IMR-90 (cell line): ENCODE measurements at regions not wholly inside any gene's neighbourhood (a gene's known extent, or its start where the extent isn't known, plus 50 kb on each side); places are given as distances from the start of the nearest gene placed in this dataset.

Source experiments
- ATAC-seq: fragments of 200-7000 bp; cut with Tn5 transposase; 2 replicates; pipeline ENCODE4 v1.9.1; 2020; ENCODE audit warnings: low read depth, mild to moderate bottlenecking, moderate library complexity
- BruUV-seq: library from RNA; stranded (reverse); fragments of 400-500 nt; replicated peaks from 2 replicates; lab custom pipeline; 2021; lab: Mats Ljungman, UMichigan
- CTCF ChIA-PET: fragments of 300-600 bp; formaldehyde crosslinking; extraction: SDS; loops from one replicate; lab custom pipeline; 2021; ENCODE audit warnings: antibody characterized with exemption; lab: Yijun Ruan, JAX
- POLR2A ChIA-PET: fragments of 300-600 bp; sonication (Branson Sonifier 250); formaldehyde crosslinking; loops from one replicate; lab custom pipeline; 2022; ENCODE audit warnings: antibody characterized with exemption; ENCODE audit not compliant: unreplicated experiment; lab: Charles Lee
- DNase-seq: peaks from one replicate; pipeline ENCODE4 v3.0.0; 2013
- H2AFZ ChIP-seq: replicated peaks from 2 replicates; pipeline ENCODE3; 2013; ENCODE audit warnings: low read length, mild to moderate bottlenecking; ENCODE audit not compliant: poor library complexity
- H2AK5ac ChIP-seq: 2 replicates; pipeline ENCODE4 v1.6.1; 2013; ENCODE audit warnings: low read depth, low read length, inconsistent platforms
- H2AK9ac ChIP-seq: replicated peaks from 2 replicates; pipeline ENCODE3; 2013; ENCODE audit warnings: mild to moderate bottlenecking, low read depth, low read length, moderate library complexity; ENCODE audit not compliant: poor library complexity
- H2BK120ac ChIP-seq: 2 replicates; pipeline ENCODE4 v1.6.1; 2013; ENCODE audit warnings: low read depth, low read length, inconsistent platforms
- H2BK15ac ChIP-seq: 3 replicates; pipeline ENCODE4 v1.6.1; 2013; ENCODE audit warnings: low read depth, low read length, inconsistent platforms
- H2BK20ac ChIP-seq: 2 replicates; pipeline ENCODE4 v1.6.1; 2013; ENCODE audit warnings: low read depth, mild to moderate bottlenecking, inconsistent platforms, low read length, moderate library complexity
- H2BK5ac ChIP-seq: 2 replicates; pipeline ENCODE4 v1.6.1; 2013; ENCODE audit warnings: mild to moderate bottlenecking, low read depth, low read length, inconsistent platforms; ENCODE audit not compliant: poor library complexity, severe bottlenecking
- H3K14ac ChIP-seq: replicated peaks from 2 replicates; pipeline ENCODE4 v1.6.1; 2013; ENCODE audit warnings: low read depth, low read length, inconsistent platforms
- H3K18ac ChIP-seq: 2 replicates; pipeline ENCODE4 v1.6.1; 2013; ENCODE audit warnings: low read depth, low read length, control low read depth
- H3K23ac ChIP-seq: 2 replicates; pipeline ENCODE4 v1.6.1; 2013; ENCODE audit warnings: low read depth, low read length, inconsistent platforms
- H3K27ac ChIP-seq: 2 replicates; pipeline ENCODE4 v1.5.1; 2013; ENCODE audit warnings: mild to moderate bottlenecking, control low read depth, low read length; ENCODE audit not compliant: insufficient read depth
- H3K27me3 ChIP-seq: 2 replicates; pipeline ENCODE4 v1.6.1; 2013; ENCODE audit warnings: low read length; ENCODE audit not compliant: control insufficient read depth, insufficient read depth
- H3K36me3 ChIP-seq: 2 replicates; pipeline ENCODE4 v1.6.1; 2013; ENCODE audit warnings: low read length, mixed read lengths; ENCODE audit not compliant: control insufficient read depth, insufficient read depth
- H3K4ac ChIP-seq: 2 replicates; pipeline ENCODE4 v1.6.1; 2013; ENCODE audit warnings: low read depth, low read length, inconsistent platforms
- H3K4me1 ChIP-seq: 2 replicates; pipeline ENCODE4 v1.6.1; 2013; ENCODE audit warnings: low read length, mixed read lengths; ENCODE audit not compliant: control insufficient read depth, insufficient read depth
- H3K4me2 ChIP-seq: 2 replicates; pipeline ENCODE4 v1.6.1; 2013; ENCODE audit warnings: low read depth, mild to moderate bottlenecking, control low read depth, low read length, moderate library complexity
- H3K4me3 ChIP-seq: 2 replicates; pipeline ENCODE4 v1.5.1; 2013; ENCODE audit warnings: low read depth, mild to moderate bottlenecking, control low read depth, low read length, moderate library complexity; ENCODE audit not compliant: insufficient read depth
- H3K56ac ChIP-seq: 2 replicates; pipeline ENCODE4 v1.6.1; 2013; ENCODE audit warnings: low read length, inconsistent platforms; ENCODE audit not compliant: insufficient read depth; ENCODE audit errors: extremely low read depth
- H3K79me1 ChIP-seq, 2 experiments: 2 replicates each; pipeline ENCODE4 v1.6.1; 2013; ENCODE audit warnings: low read length in 2 of 2, inconsistent platforms in 1 of 2, low read depth in 1 of 2
- H3K9ac ChIP-seq: 2 replicates; pipeline ENCODE4 v1.6.1; 2013; ENCODE audit warnings: low read depth, low read length, control low read depth
- H3K9me1 ChIP-seq: 2 replicates; pipeline ENCODE4 v1.6.1; 2013; ENCODE audit warnings: low read length, inconsistent platforms; ENCODE audit not compliant: insufficient read depth
- H3K9me3 ChIP-seq: 2 replicates; pipeline ENCODE4 v1.6.1; 2013; ENCODE audit warnings: low read length; ENCODE audit not compliant: control insufficient read depth, insufficient read depth
- H4K20me1 ChIP-seq: 2 replicates; pipeline ENCODE4 v1.6.1; 2013; ENCODE audit warnings: low read length, inconsistent platforms; ENCODE audit not compliant: insufficient read depth
- H4K5ac ChIP-seq: 2 replicates; pipeline ENCODE4 v1.6.1; 2013; ENCODE audit warnings: mild to moderate bottlenecking, low read depth, low read length, control low read depth
- H4K8ac ChIP-seq, 2 experiments: 2 replicates each; pipeline ENCODE4 v1.6.1; 2013; ENCODE audit warnings: low read depth in 2 of 2, low read length in 2 of 2, control low read depth in 1 of 2, inconsistent platforms in 1 of 2
- H4K91ac ChIP-seq: 2 replicates; pipeline ENCODE4 v1.6.1; 2013; ENCODE audit warnings: low read depth, low read length, inconsistent platforms; ENCODE audit not compliant: insufficient read depth
- MAFK ChIP-seq: IDR thresholded peaks from 2 replicates; pipeline ENCODE4 v1.6.1; 2012; ENCODE audit warnings: low read depth, low read length, improper control_type of control experiment
- RFX5 ChIP-seq: IDR thresholded peaks from 2 replicates; pipeline ENCODE4 v1.8.0; 2012; ENCODE audit warnings: low read depth, mild to moderate bottlenecking, low read length, moderate library complexity
- SMC3 ChIP-seq: fragments of 150-350 bp; IDR thresholded peaks from 2 replicates; pipeline ENCODE4 v1.6.1; 2016; ENCODE audit warnings: low read depth, mild to moderate bottlenecking, antibody characterized with exemption, low read length, moderate library complexity
- USF2 ChIP-seq: fragments of 150-350 bp; IDR thresholded peaks from 2 replicates; pipeline ENCODE4 v1.6.1; 2017; ENCODE audit warnings: mild to moderate bottlenecking, antibody characterized with exemption, low read length, low read depth
- WGBS, 2 experiments: methylation state at CpG; one replicate each; pipeline versions ENCODE4 v1.1.5 to v1.1.7; 2013; ENCODE audit warnings: missing lambda C conversion rate in 2 of 2; ENCODE audit not compliant: insufficient read length in 1 of 2; ENCODE audit errors: extremely low coverage in 2 of 2; 5-methylcytosine and 5-hydroxymethylcytosine counted together
- dilution Hi-C: fragments of 300-500 bp; cut with HindIII; formaldehyde crosslinking; loops from one replicate; pipeline ENCODE4 v1.14.3; 2018; ENCODE audit warnings: low sequenced_read_pairs; ENCODE audit not compliant: unreplicated experiment
- in situ Hi-C: fragments of 300-500 bp; cut with MboI; formaldehyde crosslinking; loops from 3 replicates; pipeline ENCODE4 v1.14.3; 2019; ENCODE audit warnings: low sequenced_read_pairs, inconsistent platforms, mixed read lengths
- intact Hi-C: fragments of 100-400 bp; cut with micrococcal nuclease; formaldehyde crosslinking; loops from 2 replicates; pipeline ENCODE4 v1.10.0; 2022

GRCh38 chr1:208950206-208950605 is 633.3 kb upstream of the CAMK1G start:
- no peak for TF ChIP-seq RFX5
- TF ChIP-seq SMC3 = no peak
- no peak for TF ChIP-seq USF2
- no peak for TF ChIP-seq MAFK
- Histone ChIP-seq H3K9ac (no peak overlapping the region), H4K91ac (no peak overlapping the region), H3K18ac (no peak overlapping the region), H3K27me3 (no peaks in the 10 kb centered on the region), H2BK15ac (no peak overlapping the region), H3K9me1 (no peaks in the 10 kb centered on the region), H2BK20ac (no peak overlapping the region), H3K14ac (no peak overlapping the region), H3K23ac (no peak overlapping the region), H3K4me3 (no peak overlapping the region), H2BK5ac (no peak overlapping the region), H3K36me3 (no peaks in the 10 kb centered on the region), H3K27ac (no peak overlapping the region), H4K8ac (no peak overlapping the region), H3K9me3 (peaks cover 6% of the 10 kb centered on the region), H2AK9ac (no peak overlapping the region), H3K4me1 (no peaks in the 10 kb centered on the region), H2AK5ac (no peak overlapping the region), H2BK120ac (no peak overlapping the region), H3K4ac (no peak overlapping the region), H3K4me2 (no peak overlapping the region), H4K20me1 (no peaks in the 10 kb centered on the region), H3K79me1 (no peaks in the 10 kb centered on the region), H4K5ac (no peak overlapping the region), H3K56ac (no peak overlapping the region), H2AFZ (no peak overlapping the region)
- POLR2A ChIA-PET = no interaction called here
- dilution Hi-C loops = no loop called here
- CTCF ChIA-PET = no interaction called here
- WGBS, 2 experiments = no CpG with 5 or more reads among the region's 3 CpGs
- no TSS peak for BruUV-seq
- in situ Hi-C loops = no loop called here
- DNase-seq (no peak), ATAC-seq (no peak)
- intact Hi-C loops = no loop called here
